Aorta (tissue), 5 donors: ENCODE measurements at regions not wholly inside any gene's neighbourhood (a gene's known extent, or its start where the extent isn't known, plus 50 kb on each side); places are given as distances from the start of the nearest gene placed in this dataset.

Experiments used
- ATAC-seq: fragments of 200-7000 bp; cut with Tn5 transposase; one replicate; pipeline ENCODE4 v1.9.1; 2022; ENCODE audit warnings: moderate library complexity; ENCODE audit not compliant: low FRiP score
- DNase-seq, 2 donors: peaks; one replicate each; pipeline ENCODE4 v3.0.0-alpha.2; 2020
- H3K27ac ChIP-seq, 2 donors: one replicate each; pipeline ENCODE4 v1.5.1; 2013; ENCODE audit warnings: low read length in 2 of 2, mild to moderate bottlenecking in 2 of 2, moderate library complexity in 2 of 2, control low read depth in 1 of 2, inconsistent platforms in 1 of 2, low read depth in 1 of 2
- H3K27me3 ChIP-seq, 2 donors: one replicate each; pipeline ENCODE4 v1.6.1; 2013; ENCODE audit warnings: control low read depth in 1 of 2, low read length in 1 of 2, mild to moderate bottlenecking in 1 of 2, moderate library complexity in 1 of 2; ENCODE audit not compliant: insufficient read depth in 2 of 2, control insufficient read depth in 1 of 2
- H3K36me3 ChIP-seq, 2 donors: one replicate each; pipeline ENCODE4 v1.6.1; 2013; ENCODE audit warnings: control low read depth in 1 of 2, low read length in 1 of 2, mild to moderate bottlenecking in 1 of 2; ENCODE audit not compliant: insufficient read depth in 2 of 2, control insufficient read depth in 1 of 2
- H3K4me1 ChIP-seq, 2 donors: one replicate each; pipeline ENCODE4 v1.6.1; 2013; ENCODE audit warnings: low read length in 2 of 2, control low read depth in 1 of 2, mild to moderate bottlenecking in 1 of 2, moderate library complexity in 1 of 2; ENCODE audit not compliant: insufficient read depth in 2 of 2, control insufficient read depth in 1 of 2
- H3K4me3 ChIP-seq, 2 donors: one replicate each; pipeline ENCODE4 v1.5.1; 2013; ENCODE audit warnings: low read length in 2 of 2, control low read depth in 1 of 2, mild to moderate bottlenecking in 1 of 2
- H3K9me3 ChIP-seq: one replicate; pipeline ENCODE4 v1.6.1; 2013; ENCODE audit warnings: mild to moderate bottlenecking, low read length; ENCODE audit not compliant: control insufficient read depth
- WGBS, 2 donors: extraction: QIAGEN DNeasy Blood & Tissue Kit; methylation state at CpG; one replicate each; pipeline ENCODE4 v1.1.7; 2013; 5-methylcytosine and 5-hydroxymethylcytosine counted together
- intact Hi-C, 2 donors: fragments of 100-400 bp; cut with DNase I; formaldehyde crosslinking; loops; one replicate each; pipeline versions ENCODE4 v1.14.2 to v1.15.0; 2022
- donor health status: healthy with polysubstance abuse.
- donor health status: Bipolar disorder and iron deficiency.
- donor health status: DM: no; HTN: no; CAD: no.
- donor health status: DM: no; HTN: no; CAD: no.
- donor health status: DM: yes; HTN: yes; CAD: no.

DNA sequence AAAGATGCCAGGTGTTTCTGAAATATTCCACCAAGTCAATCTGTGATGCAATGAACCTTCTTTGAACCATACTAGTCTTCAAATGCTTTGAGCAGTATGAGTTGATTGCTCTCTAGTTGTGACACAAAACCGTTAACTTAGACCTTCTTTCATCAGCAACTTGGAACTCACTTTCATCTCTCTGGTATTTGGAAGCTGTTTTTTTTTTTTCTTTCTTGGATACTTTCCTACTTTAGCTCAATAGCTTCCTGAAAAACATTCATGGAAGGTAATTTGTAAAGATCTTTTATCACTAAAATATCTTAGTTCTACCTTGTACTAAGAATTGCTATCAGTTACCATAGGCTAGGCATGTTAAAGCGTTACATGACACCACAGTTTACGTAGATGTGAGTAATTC lies 1071.9 kb upstream of the CHAC2 start:
- intact Hi-C loops = no loop called here
- no peaks in the 10 kb centered on the region for H3K9me3 ChIP-seq
- DNase-seq = no peak
- no peak for ATAC-seq
- H3K27me3 ChIP-seq = no peaks in the 10 kb centered on the region
- 70 to 73% methylated on average over 3 of the region's 3 CpGs for WGBS, 2 donors
- H3K36me3 ChIP-seq = no peaks in the 10 kb centered on the region
- no peaks in the 10 kb centered on the region for H3K4me1 ChIP-seq
- no peak overlapping the region for H3K27ac ChIP-seq
- H3K4me3 ChIP-seq = no peak overlapping the region

DNA sequence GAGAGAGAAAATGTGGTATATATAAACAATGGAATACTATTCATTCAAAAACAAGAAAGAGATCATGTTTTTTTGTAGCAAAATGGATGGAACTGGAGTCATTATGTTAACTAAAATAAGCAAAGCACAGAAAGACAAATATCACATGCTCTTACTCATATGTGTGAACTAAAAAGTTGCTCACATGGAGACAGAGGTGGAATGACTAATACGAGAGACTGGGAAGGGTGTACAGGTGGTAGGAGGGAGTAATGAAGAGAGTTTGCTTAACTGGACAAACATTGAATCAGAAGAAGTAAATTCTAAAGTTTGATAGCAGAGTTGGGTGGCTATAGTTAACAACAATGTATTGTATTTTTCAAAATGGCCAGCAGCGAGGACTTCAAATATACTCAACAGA lies 1080.7 kb upstream of the CHAC2 start:
- no peaks in the 10 kb centered on the region for H3K4me1 ChIP-seq
- 84 to 87% methylated on average over 2 of the region's 2 CpGs for WGBS, 2 donors
- intact Hi-C loops = no loop called here
- DNase-seq (no peak), ATAC-seq (no peak)
- H3K4me3 ChIP-seq = no peak overlapping the region
- no peaks in the 10 kb centered on the region for H3K9me3 ChIP-seq
- H3K27me3 ChIP-seq = no peaks in the 10 kb centered on the region
- no peak overlapping the region for H3K27ac ChIP-seq
- H3K36me3 ChIP-seq = no peaks in the 10 kb centered on the region

GRCh38 chr2:52676056-52676455 lies 1091.5 kb upstream of the CHAC2 start:
- Histone ChIP-seq H3K27ac (no peak overlapping the region), H3K36me3 (no peaks in the 10 kb centered on the region), H3K9me3 (no peaks in the 10 kb centered on the region), H3K4me3 (no peak overlapping the region), H3K4me1 (no peaks in the 10 kb centered on the region), H3K27me3 (no peaks in the 10 kb centered on the region)
- intact Hi-C loops = no loop called here
- ATAC-seq (no peak), DNase-seq (no peak)
- WGBS, 2 donors = 83 to 84% methylated on average over 2 of the region's 2 CpGs

DNA sequence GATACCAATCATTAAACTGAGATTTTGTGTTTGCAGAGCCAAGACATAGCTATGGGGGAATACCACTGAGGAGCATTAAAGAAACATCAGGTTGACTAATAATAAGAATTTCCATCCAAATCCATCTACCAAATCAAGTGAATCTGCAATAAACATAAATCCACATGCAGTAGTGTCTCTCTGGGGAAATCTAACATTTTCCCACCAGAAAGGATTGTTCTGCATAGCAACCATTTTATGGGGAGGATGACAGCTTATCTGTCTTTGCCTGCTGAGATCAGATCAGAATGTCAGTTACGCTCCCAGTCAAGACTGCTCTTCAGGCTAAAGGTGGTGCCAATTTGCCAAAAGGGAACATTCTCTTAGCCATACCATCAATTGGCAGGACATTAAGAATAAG lies 1098.9 kb upstream of the CHAC2 start:
- ATAC-seq = no peak
- Histone ChIP-seq H3K27me3 (no peaks in the 10 kb centered on the region), H3K27ac (no peak overlapping the region), H3K36me3 (no peaks in the 10 kb centered on the region), H3K4me3 (no peak overlapping the region), H3K4me1 (no peaks in the 10 kb centered on the region), H3K9me3 (no peaks in the 10 kb centered on the region)
- 96 to 99% methylated on average over 1 of the region's 1 CpG for WGBS, 2 donors
- intact Hi-C loops = no loop called here
- no peak for DNase-seq

DNA sequence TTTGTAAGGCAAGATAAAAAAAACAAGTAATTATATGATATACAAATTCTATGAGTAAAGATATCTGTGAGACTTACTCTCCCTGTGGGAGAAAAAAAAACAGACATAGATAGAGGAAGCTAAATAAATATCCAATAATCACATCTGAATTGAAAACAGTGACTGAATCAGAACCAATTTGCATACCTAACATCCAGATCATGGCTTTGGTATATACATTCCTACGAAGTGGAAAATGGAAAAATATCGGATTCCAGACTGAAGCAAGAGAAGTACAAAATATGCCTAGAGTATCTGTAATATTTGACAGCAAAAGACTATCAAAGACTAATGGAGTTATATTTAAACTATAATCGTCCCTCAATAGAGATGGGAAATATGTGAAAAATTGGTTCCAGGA lies 1108.1 kb upstream of the CHAC2 start:
- Histone ChIP-seq H3K36me3 (no peaks in the 10 kb centered on the region), H3K9me3 (peaks cover 1% of the 10 kb centered on the region), H3K27me3 (no peaks in the 10 kb centered on the region), H3K27ac (no peak overlapping the region), H3K4me3 (no peak overlapping the region), H3K4me1 (no peaks in the 10 kb centered on the region)
- ATAC-seq = no peak
- intact Hi-C loops = no loop called here
- 62 to 69% methylated on average over 3 of the region's 3 CpGs for WGBS, 2 donors
- no peak for DNase-seq

- intact Hi-C loops = no loop called here
- Histone ChIP-seq H3K9me3 (peaks cover 1% of the 10 kb centered on the region), H3K4me3 (no peak overlapping the region), H3K27me3 (no peaks in the 10 kb centered on the region), H3K4me1 (no peaks in the 10 kb centered on the region), H3K27ac (no peak overlapping the region), H3K36me3 (no peaks in the 10 kb centered on the region)
- DNase-seq = no peak
- WGBS, 2 donors = 25 to 40% methylated on average over 1 of the region's 1 CpG
- no peak for ATAC-seq
These were observed 1109.0 kb upstream of the CHAC2 start for GRCh38 chr2:52658598-52658997.

GRCh38 chr2:52639692-52640091 lies 1127.9 kb upstream of the CHAC2 start:
- ATAC-seq (no peak), DNase-seq (no peak)
- WGBS, 2 donors = 93 to 97% methylated on average over 2 of the region's 2 CpGs
- no peak overlapping the region for H3K4me3 ChIP-seq
- peaks cover 2% of the 10 kb centered on the region for H3K9me3 ChIP-seq
- no peaks in the 10 kb centered on the region for H3K36me3 ChIP-seq
- no peaks in the 10 kb centered on the region for H3K4me1 ChIP-seq
- intact Hi-C loops = no loop called here
- no peak overlapping the region for H3K27ac ChIP-seq
- H3K27me3 ChIP-seq = no peaks in the 10 kb centered on the region

DNA sequence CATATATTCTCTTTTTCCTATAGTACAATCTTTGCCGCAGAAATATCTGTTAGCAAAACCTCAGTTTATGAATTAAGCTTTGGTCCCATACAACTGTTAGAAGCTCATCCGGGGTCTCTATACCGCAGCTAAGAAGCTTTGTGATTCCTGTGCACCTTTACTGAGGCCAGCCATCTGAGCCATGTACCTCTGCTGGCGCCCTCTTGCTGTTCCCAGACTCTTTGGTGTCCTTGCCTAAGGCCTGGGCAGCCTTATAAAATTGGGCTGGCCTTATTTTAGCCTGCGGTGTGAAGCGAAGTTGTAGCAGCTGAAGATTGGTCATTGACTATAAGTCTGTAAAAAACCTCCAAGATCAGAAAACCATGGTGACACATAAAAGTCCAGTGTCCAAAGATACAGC lies 1135.1 kb upstream of the CHAC2 start:
- no peak overlapping the region for H3K27ac ChIP-seq
- H3K9me3 ChIP-seq = no peaks in the 10 kb centered on the region
- intact Hi-C loops = no loop called here
- WGBS, 2 donors = 79 to 82% methylated on average over 6 of the region's 6 CpGs
- no peak for ATAC-seq
- H3K36me3 ChIP-seq = no peaks in the 10 kb centered on the region
- H3K4me1 ChIP-seq = no peaks in the 10 kb centered on the region
- no peaks in the 10 kb centered on the region for H3K27me3 ChIP-seq
- DNase-seq = no peak
- H3K4me3 ChIP-seq = no peak overlapping the region

- no peaks in the 10 kb centered on the region for H3K4me1 ChIP-seq
- no peaks in the 10 kb centered on the region for H3K36me3 ChIP-seq
- no peak overlapping the region for H3K4me3 ChIP-seq
- H3K27ac ChIP-seq = no peak overlapping the region
- no peaks in the 10 kb centered on the region for H3K27me3 ChIP-seq
- 92 to 95% methylated on average over 11 of the region's 11 CpGs for WGBS, 2 donors
- ATAC-seq (no peak), DNase-seq (no peak)
- intact Hi-C loops = no loop called here
- H3K9me3 ChIP-seq = no peaks in the 10 kb centered on the region
These were observed 1137.7 kb upstream of the CHAC2 start for GRCh38 chr2:52629944-52630343.
